GM23338 (cell line): ENCODE measurements at regions not wholly inside any gene's neighbourhood (a gene's known extent, or its start where the extent isn't known, plus 50 kb on each side); places are given as distances from the start of the nearest gene placed in this dataset.

Source experiments
- ATAC-seq: fragments of 200-7000 bp; cut with Tn5 transposase; 3 replicates; pipeline ENCODE4 v1.9.1; 2020
- DNase-seq: peaks from one replicate; pipeline ENCODE4 v3.0.0-alpha.2; 2015; ENCODE audit warnings: low spot score
- H2AFZ ChIP-seq: fragments of 200-600 bp; sonication (generic); 2 replicates; pipeline ENCODE4 v1.8.0; 2016; ENCODE audit warnings: antibody characterized with exemption, mild to moderate bottlenecking, moderate library complexity
- H3F3A ChIP-seq: fragments of 200-600 bp; sonication (generic); replicated peaks from 2 replicates; pipeline ENCODE4 v1.8.0; 2017; ENCODE audit warnings: antibody characterized with exemption, mixed run types, low read depth
- H3K27ac ChIP-seq: fragments of 200-600 bp; sonication (generic); 2 replicates; pipeline ENCODE4 v1.6.1; 2016; ENCODE audit warnings: low read depth
- H3K27me3 ChIP-seq: fragments of 200-600 bp; sonication (generic); 2 replicates; pipeline ENCODE4 v1.8.0; 2016; ENCODE audit warnings: mild to moderate bottlenecking, mixed run types, moderate library complexity; ENCODE audit not compliant: insufficient read depth
- H3K36me3 ChIP-seq: fragments of 200-600 bp; sonication (generic); 2 replicates; pipeline ENCODE4 v1.8.0; 2016; ENCODE audit warnings: mild to moderate bottlenecking; ENCODE audit not compliant: insufficient read depth
- H3K4me1 ChIP-seq: fragments of 200-600 bp; sonication (generic); 2 replicates; pipeline ENCODE4 v1.8.0; 2016; ENCODE audit warnings: mild to moderate bottlenecking, moderate library complexity; ENCODE audit not compliant: insufficient read depth
- H3K4me2 ChIP-seq: fragments of 200-600 bp; sonication (generic); 2 replicates; pipeline ENCODE4 v1.7.1; 2017; ENCODE audit warnings: mixed run types
- H3K4me3 ChIP-seq: fragments of 200-600 bp; sonication (generic); 2 replicates; pipeline ENCODE4 v1.6.1; 2016; ENCODE audit warnings: mixed run types
- H3K79me2 ChIP-seq: fragments of 200-600 bp; sonication (generic); replicated peaks from 2 replicates; pipeline ENCODE4 v1.8.0; 2017; ENCODE audit warnings: mild to moderate bottlenecking; ENCODE audit not compliant: insufficient read depth
- H3K9me2 ChIP-seq: fragments of 200-600 bp; sonication (generic); 2 replicates; pipeline ENCODE4 v1.8.0; 2017; ENCODE audit not compliant: insufficient read depth
- H4K20me1 ChIP-seq: fragments of 200-600 bp; sonication (generic); replicated peaks from 2 replicates; pipeline ENCODE4 v1.8.0; 2017; ENCODE audit warnings: mild to moderate bottlenecking; ENCODE audit not compliant: insufficient read depth
- H3K27ac Mint-ChIP-seq: 2 replicates; pipeline ENCODE4 v1.8.0; 2020; ENCODE audit warnings: inconsistent platforms, mild to moderate bottlenecking, moderate library complexity, mixed read lengths
- H3K27me3 Mint-ChIP-seq: 3 replicates; pipeline ENCODE4 v1.8.0; 2022; ENCODE audit warnings: low read depth, mild to moderate bottlenecking, moderate library complexity, mixed read lengths, inconsistent platforms; ENCODE audit not compliant: insufficient read depth, poor library complexity
- H3K36me3 Mint-ChIP-seq: 3 replicates; pipeline ENCODE4 v1.8.0; 2021; ENCODE audit warnings: low read depth, mild to moderate bottlenecking, inconsistent platforms, moderate library complexity, mixed read lengths
- H3K4me1 Mint-ChIP-seq: 3 replicates; pipeline ENCODE4 v1.8.0; 2020; ENCODE audit warnings: mild to moderate bottlenecking, inconsistent platforms, mixed read lengths
- H3K4me3 Mint-ChIP-seq: 3 replicates; pipeline ENCODE4 v1.8.0; 2021; ENCODE audit warnings: moderate library complexity, mild to moderate bottlenecking, inconsistent platforms, mixed read lengths
- H3K9me3 Mint-ChIP-seq: 3 replicates; pipeline ENCODE4 v1.8.0; 2020; ENCODE audit warnings: moderate library complexity, mild to moderate bottlenecking, inconsistent platforms, mixed read lengths
- CREB1 ChIP-seq: fragments of 250-450 bp; sonication (Bioruptor Pico); IDR thresholded peaks from 2 replicates; pipeline ENCODE4 v1.5.0; 2020; ENCODE audit warnings: low read depth, mild to moderate bottlenecking, moderate library complexity
- CTCF ChIP-seq, 2 experiments: fragments of 200-600 bp in 1 of 2; sonication (generic) in 1 of 2; conservative IDR thresholded peaks; 2 replicates each; pipeline versions ENCODE4 v1.5.1 to v1.6.1; 2016 to 2017; ENCODE audit warnings: antibody characterized with exemption in 2 of 2, low read depth in 2 of 2, mild to moderate bottlenecking in 2 of 2, moderate library complexity in 1 of 2
- ETS1 ChIP-seq: IDR thresholded peaks from 2 replicates; pipeline ENCODE4 v1.6.1; 2016; ENCODE audit warnings: antibody characterized with exemption
- EZH2 ChIP-seq: fragments of 200-600 bp; sonication (generic); IDR thresholded peaks from one replicate; pipeline ENCODE4 v1.8.0; 2017; ENCODE audit warnings: antibody characterized with exemption, mild to moderate bottlenecking, low read depth; ENCODE audit not compliant: unreplicated experiment
- EZH2phosphoT487 ChIP-seq: fragments of 200-600 bp; sonication (generic); IDR thresholded peaks from one replicate; pipeline ENCODE4 v1.8.1; 2018; ENCODE audit warnings: antibody characterized with exemption; ENCODE audit not compliant: unreplicated experiment
- JUNB ChIP-seq: IDR thresholded peaks from one replicate; pipeline ENCODE4 v1.6.1; 2016; ENCODE audit warnings: antibody characterized with exemption; ENCODE audit not compliant: unreplicated experiment
- NANOG ChIP-seq: IDR thresholded peaks from 2 replicates; pipeline ENCODE4 v1.6.1; 2016; ENCODE audit warnings: antibody characterized with exemption, borderline replicate concordance
- POLR2AphosphoS5 ChIP-seq: IDR thresholded peaks from 2 replicates; pipeline ENCODE4 v1.6.1; 2016; ENCODE audit warnings: antibody characterized with exemption, low read depth
- REST ChIP-seq: IDR thresholded peaks from one replicate; pipeline ENCODE4 v1.6.1; 2018; ENCODE audit warnings: antibody characterized with exemption; ENCODE audit not compliant: unreplicated experiment
- STAT1 ChIP-seq: IDR thresholded peaks from one replicate; pipeline ENCODE4 v1.6.1; 2016; ENCODE audit warnings: antibody characterized with exemption; ENCODE audit not compliant: unreplicated experiment
- ZNF114 ChIP-seq: fragments of 250-450 bp; sonication (Bioruptor Pico); IDR thresholded peaks from 2 replicates; pipeline ENCODE4 v1.5.0; 2020; ENCODE audit warnings: mild to moderate bottlenecking, moderate library complexity
- ZNF331 ChIP-seq: fragments of 250-450 bp; sonication (Bioruptor Pico); IDR thresholded peaks from 2 replicates; pipeline ENCODE4 v1.5.0; 2020; ENCODE audit warnings: low read depth, mild to moderate bottlenecking, moderate library complexity
- ZNF462 ChIP-seq: fragments of 250-450 bp; sonication (Bioruptor Pico); IDR thresholded peaks from 2 replicates; pipeline ENCODE4 v1.5.0; 2020; ENCODE audit warnings: mild to moderate bottlenecking, moderate library complexity

- no peaks in the 10 kb centered on the region for H3K4me1 ChIP-seq
Observed at GRCh38 chr10:55214608-55215007, 413.6 kb upstream of the PCDH15 start.

More at GRCh38 chr10:55214608-55215007, 413.6 kb upstream of the PCDH15 start:
- Histone ChIP-seq H3K4me3 (no peak overlapping the region), H3K4me2 (no peak overlapping the region), H2AFZ (no peak overlapping the region), H3F3A (no peaks in the 10 kb centered on the region), H3K9me2 (no peaks in the 10 kb centered on the region), H3K27me3 (no peaks in the 10 kb centered on the region), H3K36me3 (no peaks in the 10 kb centered on the region), H4K20me1 (no peaks in the 10 kb centered on the region), H3K79me2 (no peaks in the 10 kb centered on the region), H3K27ac (no peak overlapping the region)
- DNase-seq = no peak
- no peaks in the 10 kb centered on the region for H3K27me3 Mint-ChIP-seq
- no peak for ATAC-seq
- no peak overlapping the region for H3K27ac Mint-ChIP-seq
- no peaks in the 10 kb centered on the region; the same call in 2 of the 3 replicates for H3K9me3 Mint-ChIP-seq
- no peaks in the 10 kb centered on the region for H3K36me3 Mint-ChIP-seq
- H3K4me1 Mint-ChIP-seq = no peaks in the 10 kb centered on the region
- no peak overlapping the region for H3K4me3 Mint-ChIP-seq
- TF ChIP-seq POLR2AphosphoS5 (no peak), ZNF114 (CRISPR knock-in tag) (no peak), EZH2 (no peak), EZH2phosphoT487 (no peak), STAT1 (no peak), REST (no peak), NANOG (no peak), ZNF462 (CRISPR knock-in tag) (no peak), ZNF331 (no peak), JUNB (no peak), CTCF (conservative IDR thresholded peaks at IDR 0.05; ENCODE audit: low read depth in 2 of 2) (no peak), ETS1 (no peak), CREB1 (no peak)
